Fibroblast of skin of right quadriceps (primary cell): ENCODE measurements at regions not wholly inside any gene's neighbourhood (a gene's known extent, or its start where the extent isn't known, plus 50 kb on each side); places are given as distances from the start of the nearest gene placed in this dataset.

ENCODE experiments used
- DNase-seq: peaks from one replicate; pipeline ENCODE4 v3.0.0-alpha.2; 2013

- no peak for DNase-seq
Measured at GRCh38 chr14:98366429-98366828, 905.6 kb downstream of the BCL11B start.

GRCh38 chr14:98368221-98368620, 903.8 kb downstream of the BCL11B start:
- DNase-seq = no peak

DNA sequence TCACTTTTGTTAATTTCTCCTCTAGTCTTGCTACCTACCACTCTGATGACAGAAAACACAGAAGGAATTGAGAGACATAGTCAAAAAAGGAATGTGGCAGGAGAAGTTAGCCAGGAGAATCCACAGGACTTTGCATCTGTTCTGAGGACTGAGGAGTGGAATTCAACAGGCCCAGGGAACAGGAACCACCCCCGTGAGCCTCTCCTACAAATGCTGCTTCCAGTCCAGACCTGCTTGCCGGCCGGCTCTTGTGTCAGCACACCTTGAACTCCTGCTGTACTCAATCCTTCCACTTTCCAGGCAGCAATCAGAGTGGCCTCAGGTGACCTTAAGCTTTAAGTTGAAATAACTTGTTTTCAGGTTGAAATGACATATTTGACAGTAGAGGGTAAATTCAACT, 903.1 kb downstream of the BCL11B start:
- no peak for DNase-seq

- DNase-seq = no peak
Measured at GRCh38 chr14:98369344-98369743, 902.7 kb downstream of the BCL11B start.

GRCh38 chr14:98370352-98370751, 901.6 kb downstream of the BCL11B start:
- DNase-seq = no peak

GRCh38 chr14:98371141-98371540, 900.9 kb downstream of the BCL11B start:
- no peak for DNase-seq

GRCh38 chr14:98374136-98374535, 897.9 kb downstream of the BCL11B start:
- DNase-seq = no peak

DNA sequence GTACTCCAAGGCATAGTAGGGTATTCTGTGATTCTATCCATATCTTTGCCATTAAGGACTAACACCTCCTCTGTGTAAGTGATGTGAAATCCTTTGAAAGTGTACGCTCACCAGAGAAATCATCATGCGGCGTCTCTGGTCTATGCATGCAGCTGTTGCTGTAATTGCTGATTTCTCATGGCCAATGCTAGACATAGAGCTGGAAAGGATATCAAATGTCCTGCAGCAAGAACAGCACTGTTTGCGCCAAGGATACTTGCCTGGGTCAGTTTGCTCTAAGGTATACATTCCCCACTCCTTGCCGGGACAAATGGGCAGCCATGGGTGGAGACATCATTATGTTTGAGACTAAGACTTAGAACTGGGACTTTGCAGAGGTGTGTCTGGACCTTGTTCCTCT, 896.4 kb downstream of the BCL11B start:
- DNase-seq = no peak

DNA sequence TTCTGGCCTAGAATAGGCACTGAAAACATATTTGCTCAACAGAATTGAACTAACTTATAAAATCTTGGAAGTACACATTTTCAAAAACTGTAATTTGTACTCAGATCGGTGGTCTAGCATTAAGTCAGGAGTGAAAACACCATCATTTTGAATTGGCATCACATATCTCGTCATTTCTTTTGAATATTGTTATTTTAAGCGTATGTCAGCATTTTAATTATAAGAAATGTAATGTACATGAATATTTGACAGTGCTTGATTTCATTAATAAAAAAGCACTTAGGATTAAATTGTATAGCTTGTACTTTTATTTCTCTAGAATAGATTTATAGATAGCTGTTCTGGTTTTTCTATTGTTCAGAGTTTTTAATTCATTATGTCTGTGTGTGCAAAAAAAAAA, 892.2 kb downstream of the BCL11B start:
- DNase-seq = no peak

DNA sequence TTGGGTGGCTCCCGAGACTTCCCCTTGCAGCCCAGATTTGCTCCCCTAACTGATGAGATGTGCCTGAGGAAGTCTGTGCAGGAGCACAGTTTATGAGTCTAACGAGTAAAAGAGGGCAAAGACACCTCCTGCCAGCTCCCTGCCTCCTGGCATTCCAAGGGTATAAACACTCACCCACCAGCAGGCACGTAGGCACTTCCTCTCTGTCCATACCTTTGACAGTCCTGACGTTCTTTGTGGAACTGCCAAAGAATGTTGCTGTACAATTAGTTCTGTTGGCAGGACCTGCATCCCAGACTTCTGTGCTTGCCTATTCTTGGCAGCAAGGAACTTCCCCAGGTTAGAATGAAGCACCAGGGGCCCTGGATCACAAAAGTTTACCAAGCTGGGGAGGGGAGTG, 889.3 kb downstream of the BCL11B start:
- no peak for DNase-seq

- no peak for DNase-seq
Measured at GRCh38 chr14:98385851-98386250, 886.1 kb downstream of the BCL11B start.

DNA sequence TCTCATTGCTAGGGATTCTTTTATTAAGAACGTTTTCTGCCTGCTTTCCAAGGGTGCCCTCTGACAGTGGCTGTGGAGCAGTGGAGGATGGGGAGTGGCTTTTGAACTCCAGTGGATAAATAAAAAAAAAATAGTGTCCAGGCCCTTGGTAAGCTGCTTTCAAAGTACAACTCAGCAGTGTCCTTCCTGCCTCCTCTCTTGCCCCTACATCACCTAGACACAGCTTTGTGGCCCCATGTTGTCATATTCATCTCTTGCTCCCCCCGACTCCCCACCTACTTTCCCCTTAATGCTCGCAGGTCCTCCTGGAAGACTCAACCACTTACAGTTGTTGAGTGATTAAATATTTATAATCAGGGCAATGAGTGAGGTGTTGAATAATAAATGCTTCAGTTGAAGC, 880.9 kb downstream of the BCL11B start:
- no peak for DNase-seq

GRCh38 chr14:98393527-98393926, 878.5 kb downstream of the BCL11B start:
- no peak for DNase-seq

- no peak for DNase-seq
Measured at GRCh38 chr14:98404811-98405210, 867.2 kb downstream of the BCL11B start.

GRCh38 chr14:98408024-98408555, 863.9 kb downstream of the BCL11B start:
- no peak for DNase-seq

- no peak for DNase-seq
Measured at GRCh38 chr14:98408713-98409112, 863.3 kb downstream of the BCL11B start.

DNA sequence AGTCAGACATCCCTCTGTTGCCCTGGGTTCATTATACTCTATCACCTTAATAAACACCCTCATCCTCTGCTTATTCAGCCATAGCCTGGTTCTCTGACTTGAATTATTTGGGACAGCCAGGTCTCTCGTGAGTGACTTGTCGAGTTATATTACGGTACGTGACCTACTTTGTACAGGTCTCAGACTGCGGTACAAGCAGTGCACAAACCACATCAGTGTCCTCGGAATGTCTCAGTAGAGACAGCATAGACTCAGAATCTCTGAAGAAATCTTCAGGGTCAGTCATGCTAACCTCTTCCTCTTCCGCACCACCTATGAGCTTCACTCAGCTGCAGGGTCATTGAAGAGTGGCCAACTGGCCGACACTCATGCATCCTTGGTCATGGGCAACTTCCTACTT, 860.8 kb downstream of the BCL11B start:
- no peak for DNase-seq

- no peak for DNase-seq
Measured at GRCh38 chr14:98412431-98412830, 859.6 kb downstream of the BCL11B start.

DNA sequence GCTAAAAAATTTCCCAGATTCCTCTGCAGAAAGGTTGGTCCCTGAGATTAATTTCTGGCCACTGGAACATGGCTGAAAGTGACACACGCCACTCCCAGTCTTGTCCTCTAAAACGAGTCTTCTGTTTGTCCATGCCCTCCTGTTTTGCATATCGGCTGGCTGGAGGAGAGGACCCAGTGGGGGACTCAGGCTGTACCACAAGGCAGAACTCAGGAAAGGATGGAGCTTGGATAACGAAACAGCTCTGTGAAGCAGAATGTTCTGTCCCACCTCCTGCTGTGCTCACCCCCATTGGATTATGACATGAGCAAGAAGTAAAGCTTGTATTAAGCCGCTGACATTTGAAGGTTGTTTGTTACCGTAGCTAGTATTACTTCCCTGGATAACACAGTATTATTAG, 856.2 kb downstream of the BCL11B start:
- DNase-seq = no peak

DNA sequence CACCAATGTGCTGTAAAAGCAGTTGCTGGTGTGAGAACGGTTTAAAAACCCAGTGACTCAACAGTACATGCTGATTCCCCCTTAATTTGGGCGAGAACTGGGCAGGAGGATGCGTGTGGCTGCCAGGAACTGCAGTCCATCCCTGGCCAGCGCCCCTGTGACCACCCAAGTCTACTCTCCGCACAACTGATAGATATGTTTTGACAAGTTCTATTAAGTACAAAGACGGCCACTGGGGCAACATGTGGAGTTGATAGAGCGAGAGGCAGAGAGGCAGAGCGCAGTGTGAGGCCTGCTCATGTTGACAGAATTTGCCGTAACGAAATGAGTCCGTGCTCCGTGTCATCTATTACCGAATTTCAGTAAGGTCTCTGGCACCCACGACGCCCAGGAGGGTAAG, 855.0 kb downstream of the BCL11B start:
- no peak for DNase-seq

- DNase-seq = no peak
Measured at GRCh38 chr14:98428483-98428994, 843.5 kb downstream of the BCL11B start.

- DNase-seq = no peak
Measured at GRCh38 chr14:98433436-98433835, 838.6 kb downstream of the BCL11B start.

DNA sequence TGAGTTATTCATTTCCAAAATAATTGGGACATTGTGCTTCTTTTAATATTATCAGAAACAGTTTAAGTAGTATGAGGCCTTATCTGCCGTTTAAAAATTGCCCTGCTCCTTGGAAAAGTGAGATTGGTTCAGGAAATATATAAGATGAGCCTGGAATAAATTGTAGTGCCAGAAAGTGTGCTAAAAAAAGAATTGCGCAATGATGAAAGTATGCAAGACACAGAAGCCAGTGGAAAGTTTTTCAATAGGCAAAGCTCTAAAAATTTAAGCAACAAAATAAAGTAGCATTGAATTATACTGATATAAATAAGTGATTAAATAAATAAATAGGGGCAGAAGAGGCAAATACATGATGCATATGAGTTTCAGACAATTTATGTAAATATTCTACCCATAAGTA, 834.9 kb downstream of the BCL11B start:
- DNase-seq = no peak

DNA sequence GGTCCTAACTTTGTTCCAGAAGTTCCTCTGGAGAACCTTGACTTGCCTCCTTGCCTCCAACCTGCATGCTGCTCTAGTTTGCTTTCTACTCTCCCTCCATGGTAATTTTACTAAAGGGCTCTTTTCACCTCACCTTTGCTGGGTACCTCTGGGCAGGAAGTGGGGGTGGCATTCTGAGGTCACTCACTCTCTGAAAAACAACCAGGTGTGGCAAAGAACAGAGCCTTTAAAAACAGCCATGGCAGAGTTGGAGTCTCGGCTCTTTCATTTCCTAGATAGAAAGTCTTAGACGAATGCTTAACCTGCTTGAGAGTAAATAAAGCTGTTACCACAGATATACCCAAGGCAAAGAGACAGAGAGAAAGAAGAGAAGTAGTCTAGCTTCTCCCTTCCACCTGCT, 827.9 kb downstream of the BCL11B start:
- no peak for DNase-seq

GRCh38 chr14:98445718-98446117, 826.3 kb downstream of the BCL11B start:
- DNase-seq = no peak

DNA sequence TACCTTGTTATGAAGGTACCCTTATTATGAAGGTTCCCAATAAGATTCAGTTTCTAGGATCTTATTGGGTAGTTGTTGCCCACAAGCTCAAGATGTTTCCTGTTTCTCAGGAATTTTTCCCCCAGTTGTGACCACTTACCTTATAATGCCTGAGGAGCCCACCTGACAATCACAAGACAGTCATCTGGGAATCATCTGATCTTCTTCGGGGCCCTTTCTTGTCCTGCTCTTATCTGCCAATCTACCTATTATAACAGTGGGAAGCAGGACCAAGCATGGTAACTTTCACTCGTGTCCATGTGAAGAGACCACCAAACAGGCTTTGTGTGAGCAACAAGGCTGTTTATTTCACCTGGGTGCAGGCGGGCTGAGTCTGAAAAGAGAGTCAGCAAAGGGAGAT, 825.5 kb downstream of the BCL11B start:
- no peak for DNase-seq
